K562 (cell line): ENCODE measurements at regions not wholly inside any gene's neighbourhood (a gene's known extent, or its start where the extent isn't known, plus 50 kb on each side); places are given as distances from the start of the nearest gene placed in this dataset.

Experiments used
- CTCF ChIP-seq, 3 experiments: IDR thresholded peaks in 2 of 3; conservative IDR thresholded peaks in 1 of 3; 2 replicates each; pipeline ENCODE4 v1.5.1; 2011 to 2012; ENCODE audit warnings: low read length in 3 of 3, mild to moderate bottlenecking in 3 of 3, control low read depth in 2 of 3, improper control_type of control experiment in 1 of 3, inconsistent platforms in 1 of 3, low read depth in 1 of 3, mixed read lengths in 1 of 3, moderate library complexity in 1 of 3; ENCODE audit not compliant: insufficient read depth in 2 of 3
- HDAC6 ChIP-seq: IDR thresholded peaks from 2 replicates; pipeline ENCODE4 v1.6.1; 2012; ENCODE audit warnings: low read depth, mild to moderate bottlenecking, control low read depth, inconsistent platforms, low read length, moderate library complexity
- LEF1 ChIP-seq: fragments of 450-650 bp; IDR thresholded peaks from 2 replicates; pipeline ENCODE4 v1.6.1; 2016; ENCODE audit warnings: mild to moderate bottlenecking
- NFYB ChIP-seq: IDR thresholded peaks from 2 replicates; pipeline ENCODE4 v1.6.1; 2011; ENCODE audit warnings: mild to moderate bottlenecking, moderate library complexity; ENCODE audit not compliant: insufficient read length; ENCODE audit errors: extremely low read depth
- POLR2A ChIP-seq: fragments of 450-650 bp; conservative IDR thresholded peaks from 2 replicates; pipeline ENCODE4 v1.6.1; 2016
- RNF2 ChIP-seq: sonication (generic); IDR thresholded peaks from 2 replicates; pipeline ENCODE4 v1.6.1; 2016
- SMC3 ChIP-seq: conservative IDR thresholded peaks from 2 replicates; pipeline ENCODE4 v1.6.1; 2011; ENCODE audit warnings: low read depth, low read length, improper control_type of control experiment; ENCODE audit not compliant: insufficient read depth
- SP2 ChIP-seq: IDR thresholded peaks from 2 replicates; pipeline ENCODE4 v1.6.1; 2011; ENCODE audit warnings: mild to moderate bottlenecking, low read depth, low read length, moderate library complexity; ENCODE audit not compliant: poor library complexity, severe bottlenecking; ENCODE audit errors: extremely low read depth
- TBP ChIP-seq: optimal IDR thresholded peaks from 2 replicates; pipeline ENCODE3; 2011; ENCODE audit warnings: low read depth, low read length, improper control_type of control experiment
- ZBTB7A ChIP-seq: IDR thresholded peaks from 2 replicates; pipeline ENCODE4 v1.6.1; 2011; ENCODE audit warnings: low read depth, mild to moderate bottlenecking, low read length, moderate library complexity, borderline replicate concordance; ENCODE audit not compliant: control insufficient read depth
- ZKSCAN1 ChIP-seq: fragments of 150-350 bp; IDR thresholded peaks from 2 replicates; pipeline ENCODE4 v1.6.1; 2016; ENCODE audit warnings: low read depth, low read length
- ZNF311 ChIP-seq: fragments of 250-450 bp; sonication (Bioruptor Pico); IDR thresholded peaks from 2 replicates; pipeline ENCODE4 v1.4.0; 2020; ENCODE audit warnings: mild to moderate bottlenecking, moderate library complexity
- TF ChIP-seq, protein P1 (sequence below): sonication (generic); formaldehyde crosslinking; IDR thresholded peaks from 2 replicates; pipeline ENCODE4 v1.9.0; 2022; ENCODE audit warnings: mild to moderate bottlenecking, missing genetic modification reagents
- TF ChIP-seq, protein P2 (sequence below): sonication (generic); formaldehyde crosslinking; IDR thresholded peaks from 2 replicates; pipeline ENCODE4 v1.8.0; 2023; ENCODE audit warnings: missing genetic modification reagents, mild to moderate bottlenecking, borderline replicate concordance

- TF ChIP-seq LEF1 = no peak
- TF ChIP-seq HDAC6 = no peak
- TF ChIP-seq NFYB = no peak
- TF ChIP-seq TBP = no peak
- TF ChIP-seq ZBTB7A = no peak
- no peak for TF ChIP-seq RNF2
- TF ChIP-seq POLR2A = no peak
- TF ChIP-seq SMC3 = no peak
- TF ChIP-seq CTCF (IDR thresholded peaks at IDR 0.05 in 2 of 3, conservative IDR thresholded peaks at IDR 0.05 in 1 of 3; ENCODE audit: insufficient read depth in 2 of 3, low read depth in 1 of 3, low read length in 3 of 3) = no peak
- no peak for TF ChIP-seq ZNF311 (CRISPR knock-in tag)
- TF ChIP-seq, protein P1, sequence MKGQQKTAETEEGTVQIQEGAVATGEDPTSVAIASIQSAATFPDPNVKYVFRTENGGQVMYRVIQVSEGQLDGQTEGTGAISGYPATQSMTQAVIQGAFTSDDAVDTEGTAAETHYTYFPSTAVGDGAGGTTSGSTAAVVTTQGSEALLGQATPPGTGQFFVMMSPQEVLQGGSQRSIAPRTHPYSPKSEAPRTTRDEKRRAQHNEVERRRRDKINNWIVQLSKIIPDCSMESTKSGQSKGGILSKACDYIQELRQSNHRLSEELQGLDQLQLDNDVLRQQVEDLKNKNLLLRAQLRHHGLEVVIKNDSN = no peak
- TF ChIP-seq ZKSCAN1 = no peak
- no peak for TF ChIP-seq SP2
- TF ChIP-seq, protein P2, sequence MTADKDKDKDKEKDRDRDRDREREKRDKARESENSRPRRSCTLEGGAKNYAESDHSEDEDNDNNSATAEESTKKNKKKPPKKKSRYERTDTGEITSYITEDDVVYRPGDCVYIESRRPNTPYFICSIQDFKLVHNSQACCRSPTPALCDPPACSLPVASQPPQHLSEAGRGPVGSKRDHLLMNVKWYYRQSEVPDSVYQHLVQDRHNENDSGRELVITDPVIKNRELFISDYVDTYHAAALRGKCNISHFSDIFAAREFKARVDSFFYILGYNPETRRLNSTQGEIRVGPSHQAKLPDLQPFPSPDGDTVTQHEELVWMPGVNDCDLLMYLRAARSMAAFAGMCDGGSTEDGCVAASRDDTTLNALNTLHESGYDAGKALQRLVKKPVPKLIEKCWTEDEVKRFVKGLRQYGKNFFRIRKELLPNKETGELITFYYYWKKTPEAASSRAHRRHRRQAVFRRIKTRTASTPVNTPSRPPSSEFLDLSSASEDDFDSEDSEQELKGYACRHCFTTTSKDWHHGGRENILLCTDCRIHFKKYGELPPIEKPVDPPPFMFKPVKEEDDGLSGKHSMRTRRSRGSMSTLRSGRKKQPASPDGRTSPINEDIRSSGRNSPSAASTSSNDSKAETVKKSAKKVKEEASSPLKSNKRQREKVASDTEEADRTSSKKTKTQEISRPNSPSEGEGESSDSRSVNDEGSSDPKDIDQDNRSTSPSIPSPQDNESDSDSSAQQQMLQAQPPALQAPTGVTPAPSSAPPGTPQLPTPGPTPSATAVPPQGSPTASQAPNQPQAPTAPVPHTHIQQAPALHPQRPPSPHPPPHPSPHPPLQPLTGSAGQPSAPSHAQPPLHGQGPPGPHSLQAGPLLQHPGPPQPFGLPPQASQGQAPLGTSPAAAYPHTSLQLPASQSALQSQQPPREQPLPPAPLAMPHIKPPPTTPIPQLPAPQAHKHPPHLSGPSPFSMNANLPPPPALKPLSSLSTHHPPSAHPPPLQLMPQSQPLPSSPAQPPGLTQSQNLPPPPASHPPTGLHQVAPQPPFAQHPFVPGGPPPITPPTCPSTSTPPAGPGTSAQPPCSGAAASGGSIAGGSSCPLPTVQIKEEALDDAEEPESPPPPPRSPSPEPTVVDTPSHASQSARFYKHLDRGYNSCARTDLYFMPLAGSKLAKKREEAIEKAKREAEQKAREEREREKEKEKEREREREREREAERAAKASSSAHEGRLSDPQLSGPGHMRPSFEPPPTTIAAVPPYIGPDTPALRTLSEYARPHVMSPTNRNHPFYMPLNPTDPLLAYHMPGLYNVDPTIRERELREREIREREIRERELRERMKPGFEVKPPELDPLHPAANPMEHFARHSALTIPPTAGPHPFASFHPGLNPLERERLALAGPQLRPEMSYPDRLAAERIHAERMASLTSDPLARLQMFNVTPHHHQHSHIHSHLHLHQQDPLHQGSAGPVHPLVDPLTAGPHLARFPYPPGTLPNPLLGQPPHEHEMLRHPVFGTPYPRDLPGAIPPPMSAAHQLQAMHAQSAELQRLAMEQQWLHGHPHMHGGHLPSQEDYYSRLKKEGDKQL (CRISPR knock-in tag) = no peak
Measured at GRCh38 chr9:11194246-11194645, 581.4 kb upstream of the PTPRD start.
